Loucy (cell line): ENCODE measurements at regions not wholly inside any gene's neighbourhood (a gene's known extent, or its start where the extent isn't known, plus 50 kb on each side); places are given as distances from the start of the nearest gene placed in this dataset.
"Not testable (repeated sequence)": the region's sequence is repeated elsewhere in the genome, so short reads cannot be mapped to it uniquely, and the experiment has no call there.

ENCODE experiments used
- H2AFZ ChIP-seq: fragments of 200-600 bp; sonication (generic); 2 replicates; pipeline ENCODE4 v1.6.0; 2016; ENCODE audit warnings: antibody characterized with exemption, mild to moderate bottlenecking, low read length, moderate library complexity
- H3F3A ChIP-seq: fragments of 200-600 bp; 2 replicates; pipeline ENCODE4 v1.6.0; 2016; ENCODE audit warnings: antibody characterized with exemption, low read depth, mild to moderate bottlenecking
- H3K27me3 ChIP-seq: fragments of 200-600 bp; sonication (generic); 2 replicates; pipeline ENCODE4 v1.6.1; 2014; ENCODE audit warnings: low read length, mild to moderate bottlenecking; ENCODE audit not compliant: insufficient read depth, poor library complexity, severe bottlenecking
- H3K36me3 ChIP-seq: fragments of 200-600 bp; sonication (generic); 2 replicates; pipeline ENCODE4 v1.6.1; 2016; ENCODE audit warnings: low read length; ENCODE audit not compliant: insufficient read depth
- H3K4me1 ChIP-seq: fragments of 200-600 bp; sonication (generic); 2 replicates; pipeline ENCODE4 v1.5.1; 2014; ENCODE audit warnings: low read length, mild to moderate bottlenecking; ENCODE audit not compliant: insufficient read depth, poor library complexity, severe bottlenecking
- H3K4me2 ChIP-seq: fragments of 200-600 bp; sonication (generic); 2 replicates; pipeline ENCODE4 v1.6.0; 2014; ENCODE audit warnings: antibody characterized with exemption, low read length, low read depth, mild to moderate bottlenecking; ENCODE audit not compliant: poor library complexity, severe bottlenecking
- H3K4me3 ChIP-seq: fragments of 200-600 bp; sonication (generic); 2 replicates; pipeline ENCODE4 v1.5.1; 2014; ENCODE audit warnings: low read length, mild to moderate bottlenecking, mixed read lengths; ENCODE audit not compliant: poor library complexity, severe bottlenecking
- H3K79me2 ChIP-seq: fragments of 200-600 bp; sonication (generic); 2 replicates; pipeline ENCODE4 v1.6.1; 2014; ENCODE audit warnings: low read length; ENCODE audit not compliant: insufficient read depth
- H3K9ac ChIP-seq: fragments of 200-600 bp; sonication (generic); 2 replicates; pipeline ENCODE4 v1.6.0; 2014; ENCODE audit warnings: mild to moderate bottlenecking, low read depth, low read length, moderate library complexity; ENCODE audit not compliant: poor library complexity, severe bottlenecking
- H3K9me2 ChIP-seq: fragments of 200-600 bp; sonication (generic); replicated peaks from 2 replicates; pipeline ENCODE4 v1.6.1; 2016; ENCODE audit warnings: low read depth, low read length, mixed read lengths
- H3K9me3 ChIP-seq: fragments of 200-600 bp; sonication (generic); 2 replicates; pipeline ENCODE4 v1.6.1; 2014; ENCODE audit warnings: mild to moderate bottlenecking, antibody characterized with exemption, low read length, low read depth; ENCODE audit not compliant: insufficient read depth
- H4K20me1 ChIP-seq: fragments of 200-600 bp; sonication (generic); 2 replicates; pipeline ENCODE4 v1.6.0; 2014; ENCODE audit warnings: antibody characterized with exemption, low read length, mild to moderate bottlenecking; ENCODE audit not compliant: insufficient read depth, poor library complexity, severe bottlenecking
- CTCF ChIP-seq: fragments of 200-600 bp; sonication (generic); conservative IDR thresholded peaks from 2 replicates; pipeline ENCODE4 v1.5.1; 2014; ENCODE audit warnings: mild to moderate bottlenecking, antibody characterized with exemption, low read length
- EZH2phosphoT487 ChIP-seq: fragments of 200-600 bp; IDR thresholded peaks from 2 replicates; pipeline ENCODE4 v1.6.1; 2018; ENCODE audit warnings: antibody characterized with exemption, mild to moderate bottlenecking, moderate library complexity, borderline replicate concordance

GRCh38 chr20:28616354-28616753 lies 2641.1 kb upstream of the DEFB115 start:
- no peaks in the 10 kb centered on the region for H3K27me3 ChIP-seq
- peaks cover 7% of the 10 kb centered on the region; the same call in 1 of the 2 replicates for H3K9me3 ChIP-seq
- TF ChIP-seq CTCF (no peak), EZH2phosphoT487 (no peak)
- H3K4me2 ChIP-seq = no peak overlapping the region
- no peaks in the 10 kb centered on the region for H3K4me1 ChIP-seq
- H4K20me1 ChIP-seq = no peaks in the 10 kb centered on the region
- H2AFZ ChIP-seq = no peak overlapping the region
- no peak overlapping the region for H3K9ac ChIP-seq
- no peaks in the 10 kb centered on the region; the same call in 1 of the 2 replicates for H3F3A ChIP-seq
- no peaks in the 10 kb centered on the region for H3K36me3 ChIP-seq
- no peaks in the 10 kb centered on the region for H3K79me2 ChIP-seq
- H3K4me3 ChIP-seq = no peak overlapping the region
- no peaks in the 10 kb centered on the region for H3K9me2 ChIP-seq

- not testable (repeated sequence) for H3K9ac ChIP-seq, H3K9me2 ChIP-seq, H3K79me2 ChIP-seq, H3K4me1 ChIP-seq, H3K9me3 ChIP-seq, H3K4me3 ChIP-seq, H3F3A ChIP-seq, H4K20me1 ChIP-seq, H2AFZ ChIP-seq, H3K4me2 ChIP-seq, H3K27me3 ChIP-seq, H3K36me3 ChIP-seq
These were observed 2637.4 kb upstream of the DEFB115 start for GRCh38 chr20:28619956-28620651.

GRCh38 chr20:28625112-28625511 lies 2632.4 kb upstream of the DEFB115 start:
- H3K4me1 ChIP-seq, H3K4me3 ChIP-seq, H3K79me2 ChIP-seq, H3K9ac ChIP-seq, H3K27me3 ChIP-seq, H4K20me1 ChIP-seq, H3K9me3 ChIP-seq, H3K9me2 ChIP-seq, H2AFZ ChIP-seq, H3K4me2 ChIP-seq, H3K36me3 ChIP-seq, H3F3A ChIP-seq: not testable (repeated sequence)

DNA sequence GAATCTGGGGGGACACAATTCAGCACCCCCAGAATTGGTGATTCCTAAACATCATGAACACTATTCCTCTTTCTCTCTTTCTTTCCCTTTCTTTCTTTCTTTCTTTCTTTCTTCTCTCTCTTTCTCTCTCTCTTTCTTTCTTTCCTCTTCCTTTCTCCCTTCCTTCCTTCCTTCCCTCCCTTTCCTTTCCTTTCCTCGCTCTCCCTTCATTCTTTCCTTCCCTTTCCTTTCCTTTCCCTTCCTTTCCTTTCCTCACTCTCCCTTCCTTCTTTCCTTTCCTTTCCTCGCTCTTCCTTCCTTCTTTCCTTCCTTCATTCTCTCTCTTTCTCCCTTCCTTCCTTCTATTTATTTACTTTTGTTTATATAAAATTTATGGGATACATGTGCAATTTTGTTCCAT lies 2616.6 kb upstream of the DEFB115 start:
- H3K4me3 ChIP-seq, H3K9me2 ChIP-seq, H3F3A ChIP-seq, H3K27me3 ChIP-seq, H4K20me1 ChIP-seq, H2AFZ ChIP-seq, H3K79me2 ChIP-seq, H3K9ac ChIP-seq, H3K36me3 ChIP-seq, H3K4me1 ChIP-seq, H3K9me3 ChIP-seq, H3K4me2 ChIP-seq: not testable (repeated sequence)
